ENCODE measurements at regions not wholly inside any gene's neighbourhood (a gene's known extent, or its start where the extent isn't known, plus 50 kb on each side); places are given as distances from the start of the nearest gene placed in this dataset.
"Not testable (repeated sequence)": the region's sequence is repeated elsewhere in the genome, so short reads cannot be mapped to it uniquely, and the experiment has no call there.

GRCh38 chr17:70677783-70678647 is 508.7 kb downstream of the KCNJ2 start:
- no peak for DNase-seq (ENCODE audit: extremely low spot score)
- H3K36me3 ChIP-seq (ENCODE audit: insufficient read depth), result no peaks in the 10 kb centered on the region
- no peak overlapping the region for H3K27ac ChIP-seq (ENCODE audit: low read depth)
- 62% methylated on average over 9 of the region's 9 CpGs for WGBS
- no peak overlapping the region for H3K4me3 ChIP-seq (ENCODE audit: low read depth, low read length)
- H3K4me1 ChIP-seq (ENCODE audit: insufficient read depth), result no peaks in the 10 kb centered on the region

- no peak for DNase-seq (ENCODE audit: extremely low spot score)
- H3K36me3 ChIP-seq (ENCODE audit: insufficient read depth), result no peaks in the 10 kb centered on the region
- no peak overlapping the region for H3K4me3 ChIP-seq (ENCODE audit: low read depth, low read length)
- H3K4me1 ChIP-seq (ENCODE audit: insufficient read depth), result no peaks in the 10 kb centered on the region
- no peak overlapping the region for H3K27ac ChIP-seq (ENCODE audit: low read depth)
- WGBS, result 77% methylated on average over 3 of the region's 3 CpGs
These were observed 509.6 kb downstream of the KCNJ2 start for GRCh38 chr17:70678889-70679288.

GRCh38 chr17:70683936-70684335 is 514.6 kb downstream of the KCNJ2 start:
- WGBS, result 94% methylated on average over 4 of the region's 4 CpGs
- no peak for DNase-seq (ENCODE audit: extremely low spot score)
- no peaks in the 10 kb centered on the region for H3K4me1 ChIP-seq (ENCODE audit: insufficient read depth)
- H3K27ac ChIP-seq (ENCODE audit: low read depth), result no peak overlapping the region
- H3K4me3 ChIP-seq (ENCODE audit: low read depth, low read length), result no peak overlapping the region
- H3K36me3 ChIP-seq (ENCODE audit: insufficient read depth), result no peaks in the 10 kb centered on the region

- DNase-seq (ENCODE audit: extremely low spot score), result no peak
- H3K36me3 ChIP-seq (ENCODE audit: insufficient read depth), result no peaks in the 10 kb centered on the region
- H3K4me3 ChIP-seq (ENCODE audit: low read depth, low read length), result no peak overlapping the region
- WGBS, result 46% methylated on average over 1 of the region's 1 CpG
- H3K27ac ChIP-seq (ENCODE audit: low read depth), result no peak overlapping the region
- no peaks in the 10 kb centered on the region for H3K4me1 ChIP-seq (ENCODE audit: insufficient read depth)
These were observed 518.1 kb downstream of the KCNJ2 start for GRCh38 chr17:70687421-70687820.

DNA sequence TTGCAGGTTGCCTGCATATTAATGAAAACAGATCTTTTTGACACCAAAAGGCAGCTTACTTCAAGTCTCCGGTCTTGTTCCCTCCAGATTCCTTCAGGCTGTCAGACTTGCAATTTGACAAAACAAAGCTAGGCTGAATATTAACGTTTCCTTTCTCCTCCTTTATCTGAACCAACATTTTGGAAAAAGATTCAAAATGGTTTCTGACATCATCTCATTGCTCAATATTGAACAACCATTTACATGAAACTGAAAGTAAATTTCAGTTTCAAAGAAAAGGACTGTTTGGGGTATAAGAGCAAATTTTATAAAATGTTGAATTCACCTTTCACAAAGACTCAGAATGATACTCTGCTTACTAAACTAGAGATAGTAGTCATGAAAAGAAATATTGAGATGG is 521.8 kb downstream of the KCNJ2 start:
- H3K36me3 ChIP-seq (ENCODE audit: insufficient read depth), result no peaks in the 10 kb centered on the region
- H3K27ac ChIP-seq (ENCODE audit: low read depth), result no peak overlapping the region
- 74% methylated on average over 2 of the region's 2 CpGs for WGBS

DNA sequence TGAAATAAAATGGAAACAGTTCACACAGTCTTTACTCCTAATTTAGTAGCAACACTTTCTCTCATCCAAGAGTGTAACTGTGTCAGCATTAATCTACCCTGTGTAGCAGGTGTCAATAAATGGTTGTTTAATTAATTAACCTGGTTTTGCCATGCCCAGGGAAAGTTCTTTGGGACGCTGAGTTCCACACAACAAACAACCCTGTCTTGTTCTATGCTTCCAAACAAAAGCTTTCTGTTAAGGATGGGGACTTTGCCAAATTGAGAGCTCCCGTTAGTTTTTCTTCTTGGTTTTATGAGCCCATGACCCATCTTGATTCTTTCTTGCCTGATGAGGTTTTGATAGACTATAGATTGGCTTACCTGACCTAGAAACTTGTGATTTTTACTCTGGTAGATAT is 530.1 kb downstream of the KCNJ2 start:
- 60% methylated on average over 2 of the region's 2 CpGs for WGBS
- Histone ChIP-seq H3K4me1 (ENCODE audit: insufficient read depth) (no peaks in the 10 kb centered on the region), H3K36me3 (ENCODE audit: insufficient read depth) (no peaks in the 10 kb centered on the region), H3K4me3 (ENCODE audit: low read depth, low read length) (no peak overlapping the region), H3K27ac (ENCODE audit: low read depth) (no peak overlapping the region)
- DNase-seq (ENCODE audit: extremely low spot score), result no peak

More for the DNA sequence above, 521.8 kb downstream of the KCNJ2 start:
- no peaks in the 10 kb centered on the region for H3K4me1 ChIP-seq (ENCODE audit: insufficient read depth)
- no peak overlapping the region for H3K4me3 ChIP-seq (ENCODE audit: low read depth, low read length)
- DNase-seq (ENCODE audit: extremely low spot score), result no peak

DNA sequence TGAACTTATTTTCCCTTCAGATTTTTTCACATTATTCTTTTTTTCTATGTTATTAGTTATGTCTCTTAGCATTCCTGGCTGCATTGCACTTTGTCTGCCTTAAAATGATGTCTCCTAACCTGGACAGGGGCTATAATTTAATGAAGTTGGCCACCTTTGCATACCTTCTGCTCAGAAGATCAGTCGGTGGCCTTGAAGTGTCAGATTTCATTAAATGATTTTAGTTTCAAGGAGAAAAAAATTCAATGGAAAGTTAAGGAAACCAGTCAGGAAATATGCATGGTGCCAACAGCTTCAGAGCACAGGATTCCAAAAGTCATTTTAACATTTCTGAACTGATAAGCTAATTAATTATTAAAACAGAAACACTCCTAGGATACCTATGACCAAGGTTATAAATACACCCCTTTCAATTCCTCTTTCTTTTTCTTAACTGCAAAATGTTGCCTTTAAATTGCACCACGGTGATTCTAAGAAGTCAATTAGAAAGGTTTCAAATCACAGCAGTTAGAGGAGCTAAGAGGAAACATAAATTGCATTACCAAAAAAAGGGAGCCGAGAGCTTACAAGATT is 533.4 kb downstream of the KCNJ2 start:
- Histone ChIP-seq H3K4me3 (ENCODE audit: low read depth, low read length) (no peak overlapping the region), H3K4me1 (ENCODE audit: insufficient read depth) (no peaks in the 10 kb centered on the region), H3K36me3 (ENCODE audit: insufficient read depth) (no peaks in the 10 kb centered on the region), H3K27ac (ENCODE audit: low read depth) (no peak overlapping the region)
- WGBS, result 56% methylated on average over 3 of the region's 3 CpGs
- no peak for DNase-seq (ENCODE audit: extremely low spot score)

DNA sequence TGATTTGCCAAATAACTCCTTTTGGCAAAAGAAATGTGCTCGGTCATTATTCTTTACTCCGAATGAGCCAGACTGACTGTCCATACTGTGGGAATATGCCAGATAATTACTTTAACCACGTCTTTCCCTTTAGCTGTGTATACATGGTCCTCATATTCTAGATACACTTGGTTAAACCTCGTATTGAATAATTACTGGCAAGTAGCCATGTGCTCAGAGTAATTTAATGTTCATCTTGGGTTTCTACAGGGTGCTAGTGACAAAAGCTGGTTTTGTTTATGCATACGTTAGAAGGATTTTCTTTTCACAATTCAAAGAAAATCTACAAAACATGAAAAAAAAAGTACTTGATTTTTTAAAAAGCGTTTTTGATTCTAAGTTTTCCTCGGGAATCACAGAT is 540.3 kb downstream of the KCNJ2 start:
- Histone ChIP-seq H3K36me3 (ENCODE audit: insufficient read depth) (no peaks in the 10 kb centered on the region), H3K27ac (ENCODE audit: low read depth) (no peak overlapping the region), H3K4me3 (ENCODE audit: low read depth, low read length) (no peak overlapping the region), H3K4me1 (ENCODE audit: insufficient read depth) (no peaks in the 10 kb centered on the region)
- WGBS, result 20% methylated on average over 7 of the region's 7 CpGs
- DNase-seq (ENCODE audit: extremely low spot score), result no peak

DNA sequence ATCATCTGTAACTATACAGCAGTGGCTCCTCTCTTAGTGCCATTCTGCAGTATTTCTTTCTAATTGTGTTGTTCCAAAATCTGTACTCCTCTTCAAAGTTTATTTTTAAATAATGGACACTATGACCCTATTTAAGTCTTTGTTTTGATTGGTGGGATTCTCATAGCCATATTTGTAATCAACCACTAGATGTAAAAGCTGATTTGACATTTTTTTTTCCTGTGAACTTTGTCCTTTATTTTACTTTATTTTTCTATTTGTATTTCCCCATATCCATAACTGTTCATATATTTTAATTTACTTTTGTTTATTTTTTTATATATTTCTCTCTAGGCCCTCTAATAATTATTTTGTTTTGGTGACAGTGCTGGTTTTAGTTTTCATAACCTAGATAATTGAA is 544.4 kb downstream of the KCNJ2 start:
- Histone ChIP-seq H3K4me3 (ENCODE audit: low read depth, low read length) (no peak overlapping the region), H3K4me1 (ENCODE audit: insufficient read depth) (no peaks in the 10 kb centered on the region), H3K36me3 (ENCODE audit: insufficient read depth) (no peaks in the 10 kb centered on the region), H3K27ac (ENCODE audit: low read depth) (no peak overlapping the region)
- no peak for DNase-seq (ENCODE audit: extremely low spot score)

DNA sequence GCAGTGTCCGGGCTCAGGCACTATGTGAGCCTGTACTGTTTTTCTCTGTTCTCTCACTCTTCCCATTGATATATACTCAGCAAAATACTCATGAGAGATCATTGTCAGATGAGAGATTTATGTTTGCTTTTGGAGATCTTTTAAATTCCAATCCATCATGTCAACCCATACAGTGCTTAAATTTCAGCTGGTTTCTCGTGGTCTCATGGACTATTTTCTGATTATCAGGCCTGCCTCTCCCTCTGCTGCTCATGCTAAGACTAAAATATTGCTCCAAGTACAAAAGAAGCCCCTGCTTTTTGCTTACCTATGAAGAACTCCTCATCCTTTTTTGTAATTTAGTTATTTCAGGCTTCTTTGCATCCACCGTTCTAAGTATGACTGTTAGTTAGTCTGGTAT is 547.2 kb downstream of the KCNJ2 start:
- Histone ChIP-seq H3K4me1 (ENCODE audit: insufficient read depth) (no peaks in the 10 kb centered on the region), H3K27ac (ENCODE audit: low read depth) (no peak overlapping the region), H3K36me3 (ENCODE audit: insufficient read depth) (no peaks in the 10 kb centered on the region), H3K4me3 (ENCODE audit: low read depth, low read length) (no peak overlapping the region)
- WGBS, result 76% methylated on average over 3 of the region's 3 CpGs
- DNase-seq (ENCODE audit: extremely low spot score), result no peak

DNA sequence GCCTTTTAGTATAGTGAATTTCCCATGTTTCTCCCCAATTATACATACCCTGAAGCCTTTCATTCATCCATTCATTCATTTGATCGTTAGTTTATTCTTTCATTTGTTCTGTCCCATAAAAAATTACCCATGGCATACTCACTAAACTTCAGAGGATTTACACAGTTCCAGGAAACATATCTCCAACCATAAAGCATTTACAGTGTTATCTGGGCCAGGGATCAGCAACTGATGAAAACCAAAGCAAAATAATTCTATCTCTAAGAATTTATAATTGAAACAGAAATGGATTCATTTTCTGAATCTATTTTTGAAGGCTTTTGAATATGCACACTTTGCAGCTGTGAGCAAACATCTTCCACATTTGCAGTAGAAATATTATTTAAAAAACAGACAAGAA is 547.7 kb downstream of the KCNJ2 start:
- no peak overlapping the region for H3K27ac ChIP-seq (ENCODE audit: low read depth)
- no peak for DNase-seq (ENCODE audit: extremely low spot score)
- H3K4me1 ChIP-seq (ENCODE audit: insufficient read depth), result no peaks in the 10 kb centered on the region
- WGBS, result 54% methylated on average over 1 of the region's 1 CpG
- H3K36me3 ChIP-seq (ENCODE audit: insufficient read depth), result no peaks in the 10 kb centered on the region
- no peak overlapping the region for H3K4me3 ChIP-seq (ENCODE audit: low read depth, low read length)

GRCh38 chr17:70736375-70736957 is 567.1 kb downstream of the KCNJ2 start:
- Histone ChIP-seq H3K27ac (ENCODE audit: low read depth) (no peak overlapping the region), H3K4me3 (ENCODE audit: low read depth, low read length) (no peak overlapping the region), H3K36me3 (ENCODE audit: insufficient read depth) (no peaks in the 10 kb centered on the region), H3K4me1 (ENCODE audit: insufficient read depth) (no peaks in the 10 kb centered on the region)
- DNase-seq (ENCODE audit: extremely low spot score), result no peak
- WGBS, result 70% methylated on average over 4 of the region's 4 CpGs

- no peaks in the 10 kb centered on the region for H3K36me3 ChIP-seq (ENCODE audit: insufficient read depth)
- H3K4me3 ChIP-seq (ENCODE audit: low read depth, low read length), result no peak overlapping the region
- H3K27ac ChIP-seq (ENCODE audit: low read depth), result no peak overlapping the region
- 37% methylated on average over 2 of the region's 2 CpGs for WGBS
- H3K4me1 ChIP-seq (ENCODE audit: insufficient read depth), result no peaks in the 10 kb centered on the region
- no peak for DNase-seq (ENCODE audit: extremely low spot score)
These were observed 569.7 kb downstream of the KCNJ2 start for GRCh38 chr17:70739065-70739464.

DNA sequence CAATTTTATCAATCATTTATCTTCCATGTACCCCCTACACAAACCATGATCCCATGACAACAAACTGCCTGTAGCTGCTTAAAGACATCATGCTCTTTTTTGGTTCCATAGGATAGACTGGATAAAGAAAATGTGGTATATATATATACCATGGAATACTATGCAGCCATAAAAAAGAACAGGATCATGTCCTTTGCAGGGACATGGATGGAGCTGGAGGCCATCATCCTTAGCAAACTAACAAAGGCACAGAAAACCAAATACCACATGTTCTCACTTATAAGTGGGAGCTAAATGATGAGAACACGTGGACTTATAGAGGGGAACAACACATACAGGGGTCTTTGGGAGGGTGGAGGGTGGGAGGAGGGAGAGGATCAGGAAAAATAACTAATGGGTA is 577.2 kb downstream of the KCNJ2 start:
- not testable (repeated sequence) for H3K4me3 ChIP-seq (ENCODE audit: low read depth, low read length); H3K4me1 ChIP-seq (ENCODE audit: insufficient read depth); DNase-seq (ENCODE audit: extremely low spot score); H3K27ac ChIP-seq (ENCODE audit: low read depth); H3K36me3 ChIP-seq (ENCODE audit: insufficient read depth)
- WGBS, result 93% methylated on average over 1 of the region's 1 CpG

All from urinary bladder (tissue), 3 donors.